MCF 10A (cell line): ENCODE measurements at regions not wholly inside any gene's neighbourhood (a gene's known extent, or its start where the extent isn't known, plus 50 kb on each side); places are given as distances from the start of the nearest gene placed in this dataset.
"Not testable (repeated sequence)": the region's sequence is repeated elsewhere in the genome, so short reads cannot be mapped to it uniquely, and the experiment has no call there.

ENCODE experiments used
- BruUV-seq: library from RNA; stranded (reverse); fragments of 400-500 nt; replicated peaks from 2 replicates; lab custom pipeline; 2021; lab: Mats Ljungman, UMichigan
- CTCF ChIA-PET: fragments of 300-600 bp; sonication (Branson Sonifier 250); formaldehyde crosslinking; extraction: SDS; loops from one replicate; lab custom pipeline; 2021; ENCODE audit warnings: antibody characterized with exemption, inconsistent platforms; lab: Yijun Ruan, JAX
- POLR2A ChIA-PET: fragments of 300-600, 350-650 bp; sonication (Branson Sonifier 250); formaldehyde crosslinking; extraction: SDS; loops from one replicate; lab custom pipeline; 2020; ENCODE audit warnings: antibody characterized with exemption, inconsistent platforms; lab: Yijun Ruan, JAX
- DNase-seq: peaks from one replicate; pipeline ENCODE4 v3.0.0-alpha.2; 2018; ENCODE audit not compliant: unreplicated experiment
- H3K27ac Mint-ChIP-seq: one replicate; pipeline ENCODE4 v1.8.0; 2022; ENCODE audit warnings: mild to moderate bottlenecking, low read depth, mixed read lengths; ENCODE audit not compliant: unreplicated experiment
- H3K27me3 Mint-ChIP-seq: one replicate; pipeline ENCODE4 v1.8.0; 2022; ENCODE audit warnings: mixed read lengths; ENCODE audit not compliant: insufficient read depth, unreplicated experiment
- H3K36me3 Mint-ChIP-seq: one replicate; pipeline ENCODE4 v1.8.0; 2022; ENCODE audit warnings: mild to moderate bottlenecking, moderate library complexity, mixed read lengths; ENCODE audit not compliant: insufficient read depth, unreplicated experiment
- H3K4me1 Mint-ChIP-seq: one replicate; pipeline ENCODE4 v1.8.0; 2022; ENCODE audit warnings: mixed read lengths; ENCODE audit not compliant: insufficient read depth, unreplicated experiment
- H3K4me3 Mint-ChIP-seq: one replicate; pipeline ENCODE4 v1.8.0; 2022; ENCODE audit warnings: mild to moderate bottlenecking, moderate library complexity, mixed read lengths; ENCODE audit not compliant: unreplicated experiment
- H3K9me3 Mint-ChIP-seq: one replicate; pipeline ENCODE4 v1.8.0; 2022; ENCODE audit warnings: mixed read lengths; ENCODE audit not compliant: unreplicated experiment
- intact Hi-C: fragments of 100-400 bp; cut with micrococcal nuclease; formaldehyde crosslinking; loops from 2 replicates; pipeline ENCODE4 v1.14.1; 2022
- TF ChIP-seq, protein P1 (sequence below): fragments of 200-600 bp; IDR thresholded peaks from one replicate; pipeline ENCODE4 v1.8.0; 2022; ENCODE audit warnings: antibody characterized with exemption, mild to moderate bottlenecking; ENCODE audit not compliant: unreplicated experiment

DNA sequence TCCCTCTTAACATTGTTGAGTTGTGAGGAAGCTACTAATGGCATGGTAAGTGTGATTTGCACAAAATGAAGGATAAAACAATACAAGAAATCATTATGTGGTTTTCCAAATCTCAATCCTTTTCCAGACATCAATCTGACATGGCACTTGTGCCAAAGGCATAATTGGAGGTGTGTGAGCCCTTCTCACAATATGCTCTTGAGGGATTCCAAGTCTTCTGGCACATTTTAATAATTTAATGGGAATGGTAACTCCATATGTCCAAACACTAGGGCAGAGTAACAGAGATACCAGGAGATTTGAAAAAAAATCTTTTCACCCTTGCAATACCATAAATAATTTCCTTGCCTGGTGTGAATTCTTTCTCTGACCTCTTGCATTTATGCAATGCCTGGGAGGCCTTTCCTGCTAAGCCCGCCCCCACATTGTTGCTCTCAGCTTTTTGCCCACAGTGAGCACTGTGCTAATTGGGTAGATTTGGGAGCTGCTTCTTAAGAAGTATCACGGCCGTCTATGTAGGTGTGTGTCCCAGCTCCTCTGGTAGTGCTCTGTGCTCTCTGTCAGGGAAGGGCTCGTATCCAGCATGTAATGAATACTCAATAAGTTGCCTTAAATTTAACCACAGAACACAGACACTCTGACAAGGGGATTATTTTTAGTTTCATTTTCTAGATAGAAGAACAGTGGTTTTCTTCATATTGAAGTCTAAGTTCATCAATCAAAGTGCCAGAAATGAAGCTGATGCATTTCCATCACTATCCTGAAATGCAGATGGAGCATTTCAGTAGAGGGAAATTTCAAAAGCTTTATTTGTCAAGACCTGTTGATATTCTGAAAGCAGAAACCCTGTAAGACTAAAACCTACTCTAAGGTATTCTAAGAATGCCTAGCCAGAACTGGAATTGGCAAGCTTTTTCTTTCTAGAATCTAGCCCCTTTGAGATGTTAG, 54.4 kb upstream of the CEP85L start:
- H3K36me3 Mint-ChIP-seq: no peaks in the 10 kb centered on the region
- peak overlapping the region; percentile 38 for H3K4me3 Mint-ChIP-seq
- intact Hi-C loops: no loop called here
- no TSS peak for BruUV-seq
- H3K9me3 Mint-ChIP-seq: no peaks in the 10 kb centered on the region
- TF ChIP-seq, protein P1, sequence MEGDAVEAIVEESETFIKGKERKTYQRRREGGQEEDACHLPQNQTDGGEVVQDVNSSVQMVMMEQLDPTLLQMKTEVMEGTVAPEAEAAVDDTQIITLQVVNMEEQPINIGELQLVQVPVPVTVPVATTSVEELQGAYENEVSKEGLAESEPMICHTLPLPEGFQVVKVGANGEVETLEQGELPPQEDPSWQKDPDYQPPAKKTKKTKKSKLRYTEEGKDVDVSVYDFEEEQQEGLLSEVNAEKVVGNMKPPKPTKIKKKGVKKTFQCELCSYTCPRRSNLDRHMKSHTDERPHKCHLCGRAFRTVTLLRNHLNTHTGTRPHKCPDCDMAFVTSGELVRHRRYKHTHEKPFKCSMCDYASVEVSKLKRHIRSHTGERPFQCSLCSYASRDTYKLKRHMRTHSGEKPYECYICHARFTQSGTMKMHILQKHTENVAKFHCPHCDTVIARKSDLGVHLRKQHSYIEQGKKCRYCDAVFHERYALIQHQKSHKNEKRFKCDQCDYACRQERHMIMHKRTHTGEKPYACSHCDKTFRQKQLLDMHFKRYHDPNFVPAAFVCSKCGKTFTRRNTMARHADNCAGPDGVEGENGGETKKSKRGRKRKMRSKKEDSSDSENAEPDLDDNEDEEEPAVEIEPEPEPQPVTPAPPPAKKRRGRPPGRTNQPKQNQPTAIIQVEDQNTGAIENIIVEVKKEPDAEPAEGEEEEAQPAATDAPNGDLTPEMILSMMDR: no peak
- peak overlapping the region; percentile 54 for H3K27ac Mint-ChIP-seq
- peaks cover 35% of the 10 kb centered on the region for H3K4me1 Mint-ChIP-seq
- peak; percentile 75 for DNase-seq
- POLR2A ChIA-PET: interaction anchor here (1.4 to 1.6 kb wide), 2 partner anchors 13 to 37 kb away, joined by 3 to 5 read pairs; no protein-coding TSS in a partner anchor
- H3K27me3 Mint-ChIP-seq: no peaks in the 10 kb centered on the region
- CTCF ChIA-PET: interaction anchor here (0.7 to 2.2 kb wide), 5 partner anchors 9 to 1187 kb away, joined by 3 to 10 read pairs (median 4); no protein-coding TSS in a partner anchor

DNA sequence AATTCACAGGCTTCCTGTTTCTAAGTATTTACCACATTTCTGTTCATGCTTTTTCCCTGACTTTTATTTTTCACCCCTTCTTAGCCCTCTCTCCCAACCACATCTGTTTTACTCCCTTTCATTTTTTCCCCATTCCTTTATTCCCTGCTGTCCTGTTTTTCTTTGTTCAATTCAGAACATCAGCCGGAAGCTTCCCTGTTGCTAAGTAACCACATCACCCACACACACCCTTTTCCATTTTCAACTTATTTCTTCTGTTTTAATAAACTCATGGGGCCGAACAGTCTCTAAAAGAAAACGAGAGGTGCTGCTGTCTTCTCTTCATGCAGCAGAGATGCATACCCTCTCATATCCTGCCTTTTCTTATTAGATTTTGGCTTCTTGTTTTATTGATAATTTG, 53.5 kb upstream of the CEP85L start:
- BruUV-seq: no TSS peak
- H3K27me3 Mint-ChIP-seq: no peaks in the 10 kb centered on the region
- CTCF ChIA-PET: interaction anchor here (0.6 to 1.4 kb wide), 3 partner anchors 27 to 145 kb away, joined by 3 to 4 read pairs (median 3); no protein-coding TSS in a partner anchor
- H3K36me3 Mint-ChIP-seq: no peaks in the 10 kb centered on the region
- POLR2A ChIA-PET: no interaction called here
- peaks cover 32% of the 10 kb centered on the region for H3K4me1 Mint-ChIP-seq
- no peak overlapping the region for H3K4me3 Mint-ChIP-seq
- TF ChIP-seq, protein P1: no peak
- intact Hi-C loops: no loop called here
- H3K27ac Mint-ChIP-seq: peak overlapping the region; percentile 69
- H3K9me3 Mint-ChIP-seq: no peaks in the 10 kb centered on the region
- DNase-seq: no peak

DNA sequence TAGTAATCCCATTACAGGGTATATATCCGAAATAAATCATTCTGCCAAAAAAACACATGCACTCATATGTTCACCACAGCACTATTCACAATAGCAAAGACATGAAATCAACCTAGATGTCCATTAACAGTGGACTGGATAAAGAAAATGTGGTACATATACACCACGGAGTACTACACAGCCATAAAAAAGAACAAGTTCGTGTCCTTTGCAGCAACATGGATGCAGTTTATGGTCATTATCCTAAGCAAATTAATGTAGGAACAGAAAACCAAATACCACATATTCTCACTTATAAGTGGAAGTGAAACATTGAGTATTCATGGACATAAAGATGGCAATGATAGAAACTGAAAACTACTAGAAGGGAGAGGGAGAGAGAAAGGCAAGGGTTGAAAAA, 49.9 kb upstream of the CEP85L start:
- POLR2A ChIA-PET, H3K27ac Mint-ChIP-seq, H3K9me3 Mint-ChIP-seq, H3K36me3 Mint-ChIP-seq, H3K27me3 Mint-ChIP-seq, DNase-seq, intact Hi-C loops, H3K4me3 Mint-ChIP-seq, H3K4me1 Mint-ChIP-seq, BruUV-seq: not testable (repeated sequence)
- CTCF ChIA-PET: interaction anchor here (0.7 kb wide), 2 partner anchors 18 to 46 kb away, joined by 3 read pairs; no protein-coding TSS in a partner anchor
